Tibial artery (tissue), 4 donors: ENCODE measurements at regions not wholly inside any gene's neighbourhood (a gene's known extent, or its start where the extent isn't known, plus 50 kb on each side); places are given as distances from the start of the nearest gene placed in this dataset.

ENCODE experiments used
- DNase-seq, 2 donors: peaks; one replicate each; pipeline ENCODE4 v3.0.0-alpha.2; 2019
- H3K27ac ChIP-seq, 2 donors: fragments of 200-600 bp; sonication (generic) in 1 of 2; 1 replicate in 1 of 2; 2 replicates in 1 of 2; pipeline ENCODE4 v1.5.1; 2018 to 2019; ENCODE audit warnings: mild to moderate bottlenecking in 1 of 2
- H3K27me3 ChIP-seq, 2 donors: fragments of 200-600 bp; sonication (generic) in 1 of 2; one replicate each; pipeline versions ENCODE4 v1.5.1 to v1.6.0; 2016 to 2019
- H3K36me3 ChIP-seq, 3 donors: fragments of 200-600 bp; sonication (generic) in 2 of 3; one replicate each; pipeline ENCODE4 v1.5.1; 2016 to 2019; ENCODE audit warnings: mild to moderate bottlenecking in 2 of 3
- H3K4me1 ChIP-seq, 4 donors: fragments of 200-600 bp; sonication (generic) in 2 of 4; 1 replicate in 3 of 4; 2 replicates in 1 of 4; pipeline ENCODE4 v1.5.1; 2016 to 2019
- H3K4me3 ChIP-seq, 2 donors: fragments of 200-600 bp; sonication (generic) in 1 of 2; 1 replicate in 1 of 2; 2 replicates in 1 of 2; pipeline ENCODE4 v1.5.1; 2018 to 2019; ENCODE audit warnings: mild to moderate bottlenecking in 2 of 2
- H3K9me3 ChIP-seq, 3 donors: fragments of 200-600 bp; sonication (generic) in 1 of 3; one replicate each; pipeline ENCODE4 v1.5.1; 2016 to 2019
- CTCF ChIP-seq, 2 experiments: fragments of 200-600 bp in 1 of 2; fragments of 450-650 bp in 1 of 2; IDR thresholded peaks; one replicate each; pipeline ENCODE4 v1.5.1; 2017 to 2019; ENCODE audit warnings: antibody characterized with exemption in 2 of 2, mild to moderate bottlenecking in 1 of 2, moderate library complexity in 1 of 2
- intact Hi-C: fragments of 100-400 bp; cut with DNase I; formaldehyde crosslinking; loops from one replicate; pipeline ENCODE4 v1.15.0; 2023; ENCODE audit warnings: low total_unique reads

GRCh38 chr10:45080331-45080730 is 79.6 kb downstream of the ZNF22 start:
- Histone ChIP-seq H3K27me3 (no peaks in the 10 kb centered on the region), H3K4me1 (peaks cover 0 to 20% (median 0%) of the 10 kb centered on the region in 4 donors), H3K36me3 (no peaks in the 10 kb centered on the region), H3K27ac (no peak overlapping the region), H3K4me3 (no peak overlapping the region), H3K9me3 (no peaks in the 10 kb centered on the region)
- no peak for DNase-seq
- no peak for TF ChIP-seq CTCF (IDR thresholded peaks at IDR 0.05)
- intact Hi-C loops, result no loop called here

- intact Hi-C loops, result no loop called here
- Histone ChIP-seq H3K4me3 (no peak overlapping the region), H3K27ac (no peak overlapping the region), H3K4me1 (peaks cover 0 to 17% (median 0%) of the 10 kb centered on the region in 4 donors), H3K9me3 (peaks cover 0 to 6% (median 6%) of the 10 kb centered on the region in 3 donors), H3K27me3 (no peaks in the 10 kb centered on the region), H3K36me3 (no peaks in the 10 kb centered on the region)
- no peak for DNase-seq
- no peak for TF ChIP-seq CTCF (IDR thresholded peaks at IDR 0.05)
These were observed 81.5 kb downstream of the ZNF22 start for GRCh38 chr10:45082176-45082575.

GRCh38 chr10:45091968-45092367 is 91.2 kb downstream of the ZNF22 start:
- TF ChIP-seq CTCF (IDR thresholded peaks at IDR 0.05), result no peak
- Histone ChIP-seq H3K27me3 (no peaks in the 10 kb centered on the region), H3K4me1 (no peaks in the 10 kb centered on the region), H3K36me3 (no peaks in the 10 kb centered on the region), H3K9me3 (no peaks in the 10 kb centered on the region), H3K4me3 (no peak overlapping the region), H3K27ac (no peak overlapping the region)
- intact Hi-C loops, result no loop called here
- no peak for DNase-seq

- Histone ChIP-seq H3K27me3 (no peaks in the 10 kb centered on the region), H3K4me1 (no peaks in the 10 kb centered on the region), H3K4me3 (no peak overlapping the region), H3K36me3 (no peaks in the 10 kb centered on the region), H3K9me3 (no peaks in the 10 kb centered on the region), H3K27ac (no peak overlapping the region)
- no peak for DNase-seq
- intact Hi-C loops, result no loop called here
- TF ChIP-seq CTCF (IDR thresholded peaks at IDR 0.05), result no peak
These were observed 93.2 kb downstream of the ZNF22 start for GRCh38 chr10:45093945-45094344.

GRCh38 chr10:45095286-45095685 is 94.6 kb downstream of the ZNF22 start:
- DNase-seq, result no peak
- TF ChIP-seq CTCF (IDR thresholded peaks at IDR 0.05), result no peak
- intact Hi-C loops, result no loop called here
- H3K9me3 ChIP-seq, result no peaks in the 10 kb centered on the region
- no peak overlapping the region for H3K4me3 ChIP-seq
- H3K4me1 ChIP-seq, result no peaks in the 10 kb centered on the region
- H3K27me3 ChIP-seq, result no peaks in the 10 kb centered on the region
- H3K36me3 ChIP-seq, result no peaks in the 10 kb centered on the region
- no peak overlapping the region for H3K27ac ChIP-seq

- no peak for TF ChIP-seq CTCF (IDR thresholded peaks at IDR 0.05)
- no peaks in the 10 kb centered on the region for H3K4me1 ChIP-seq
- no peak for DNase-seq
- no peaks in the 10 kb centered on the region for H3K9me3 ChIP-seq
- no peak overlapping the region for H3K27ac ChIP-seq
- H3K4me3 ChIP-seq, result no peak overlapping the region
- intact Hi-C loops, result no loop called here
- H3K27me3 ChIP-seq, result no peaks in the 10 kb centered on the region
- no peaks in the 10 kb centered on the region for H3K36me3 ChIP-seq
These were observed 95.3 kb downstream of the ZNF22 start for GRCh38 chr10:45096001-45096400.
